ENCODE measurements at regions not wholly inside any gene's neighbourhood (a gene's known extent, or its start where the extent isn't known, plus 50 kb on each side); places are given as distances from the start of the nearest gene placed in this dataset.

DNA sequence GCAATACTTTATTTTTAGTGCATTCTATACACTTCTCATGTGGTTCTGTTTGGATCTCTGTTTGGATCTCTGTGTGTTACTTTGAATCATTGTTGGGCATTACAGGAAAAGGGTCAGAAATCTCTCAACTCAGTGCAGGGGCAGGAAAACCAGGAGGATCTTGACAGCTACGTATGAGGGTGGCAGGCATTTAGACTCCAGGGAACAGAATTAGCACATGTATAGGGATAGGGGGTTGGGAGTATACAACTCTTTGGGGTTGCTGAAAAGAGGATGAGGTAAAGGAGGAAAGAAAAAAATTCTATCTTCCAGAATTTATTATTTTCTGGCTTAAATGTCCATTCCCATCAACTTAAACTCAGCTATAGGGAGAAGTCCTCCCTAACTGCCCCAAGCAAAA is 59.4 kb upstream of the MKI67 start:
- Histone ChIP-seq H4K20me1 (replicated peaks; ENCODE audit: control insufficient read depth, extremely low read depth, insufficient read depth, low read length) (no peaks in the 10 kb centered on the region), H3K9me1 (replicated peaks; ENCODE audit: control insufficient read depth, extremely low read depth, insufficient read depth, low read length) (no peaks in the 10 kb centered on the region), H3K27me3 (ENCODE audit: control insufficient read depth in 2 of 2, insufficient read depth in 2 of 2, low read length in 2 of 2) (peaks cover 0 to 10% of the 10 kb centered on the region in 2 experiments), H3K79me2 (ENCODE audit: control insufficient read depth, insufficient read depth, low read length) (no peaks in the 10 kb centered on the region), H3K27ac (ENCODE audit: insufficient read depth, low read depth, low read length) (no peak overlapping the region), H3K36me3 (ENCODE audit: control insufficient read depth in 2 of 2, extremely low read depth in 1 of 2, insufficient read depth in 2 of 2, low read length in 2 of 2) (no peaks in the 10 kb centered on the region), H3K4me2 (ENCODE audit: insufficient read depth, low read length) (no peak overlapping the region), H3K4me3 (replicated peaks in 1 of 3; ENCODE audit: insufficient read depth in 1 of 3, low read depth in 1 of 3, low read length in 3 of 3) (no peak overlapping the region), H3K9me3 (replicated peaks; ENCODE audit: control insufficient read depth, insufficient read depth, low read length) (no peaks in the 10 kb centered on the region), H2AFZ (ENCODE audit: low read depth, low read length) (no peak overlapping the region), H3K4me1 (ENCODE audit: control insufficient read depth, extremely low read depth, insufficient read depth, low read length) (no peaks in the 10 kb centered on the region), H3K9ac (replicated peaks; ENCODE audit: extremely low read depth, insufficient read depth, low read length) (no peak overlapping the region)
- TF ChIP-seq, protein P1, sequence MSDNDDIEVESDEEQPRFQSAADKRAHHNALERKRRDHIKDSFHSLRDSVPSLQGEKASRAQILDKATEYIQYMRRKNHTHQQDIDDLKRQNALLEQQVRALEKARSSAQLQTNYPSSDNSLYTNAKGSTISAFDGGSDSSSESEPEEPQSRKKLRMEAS (IDR thresholded peaks at IDR 0.05; ENCODE audit: insufficient read depth, insufficient read length): no peak
- TF ChIP-seq FOS (IDR thresholded peaks at IDR 0.05; ENCODE audit: borderline replicate concordance, insufficient read depth, low read length) (no peak), POLR2AphosphoS5 (IDR thresholded peaks at IDR 0.05; ENCODE audit: insufficient read depth, low read depth, low read length) (no peak)
- DNase-seq (ENCODE audit: low read depth, low spot score) (no peak), FAIRE-seq (no peak)
- BruUV-seq (replicated peaks): no TSS peak
- dilution Hi-C loops (cut with MboI; ENCODE audit: extremely low pct_ligation_motif_present, low sequenced_read_pairs) (no loop called here), intact Hi-C loops (cut with micrococcal nuclease) (no loop called here)
- CTCF ChIA-PET: interaction anchor here (0.9 to 3.5 kb wide), 3 partner anchors 8 to 26 kb away, joined by 3 to 13 read pairs (median 4); no protein-coding TSS in a partner anchor
- POLR2A ChIA-PET: no interaction called here

DNA sequence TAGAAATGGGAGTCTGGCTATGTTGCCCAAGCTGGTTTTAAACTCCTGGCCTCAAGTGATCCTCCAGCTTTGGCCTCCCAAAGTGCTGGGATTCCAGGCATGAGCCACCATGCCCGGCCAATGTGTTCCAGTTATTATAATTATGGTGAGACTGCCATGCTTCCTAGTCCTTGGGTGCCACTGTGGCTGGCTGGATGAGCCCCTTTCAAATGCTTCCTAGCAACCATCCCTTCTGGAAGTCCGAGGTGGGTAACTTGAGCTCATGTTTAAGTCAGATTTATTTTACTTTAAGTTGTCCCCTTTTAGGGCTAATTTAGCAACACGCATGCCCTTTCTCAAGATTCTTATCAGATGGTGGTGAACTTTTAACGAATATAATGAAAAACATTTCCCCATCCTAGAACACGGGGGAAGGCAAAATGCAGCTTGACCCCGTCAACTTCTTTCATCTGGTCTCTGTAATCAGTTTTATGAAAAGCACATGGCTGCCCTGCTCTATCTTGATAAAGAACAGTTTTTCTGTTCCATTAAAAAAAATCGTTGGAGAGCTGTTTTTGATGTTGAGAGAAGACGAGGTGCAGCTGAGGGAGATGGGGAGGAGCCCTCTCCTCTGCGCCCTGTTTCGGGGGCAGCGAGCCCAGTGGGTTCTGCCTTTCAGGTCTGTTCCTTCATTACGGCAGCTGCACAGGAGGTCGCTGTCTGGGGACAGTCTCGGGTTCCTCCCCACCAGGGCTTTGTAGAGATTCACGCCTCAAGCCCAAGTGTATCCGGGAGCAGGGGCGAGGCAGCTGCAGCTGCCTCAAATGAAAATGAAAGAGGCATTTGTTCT is 61.0 kb upstream of the MKI67 start:
- Histone ChIP-seq H3K9me3 (replicated peaks; ENCODE audit: control insufficient read depth, insufficient read depth, low read length) (no peaks in the 10 kb centered on the region), H3K4me2 (ENCODE audit: insufficient read depth, low read length) (no peak overlapping the region), H2AFZ (ENCODE audit: low read depth, low read length) (no peak overlapping the region), H3K4me1 (ENCODE audit: control insufficient read depth, extremely low read depth, insufficient read depth, low read length) (no peaks in the 10 kb centered on the region), H3K4me3 (replicated peaks in 1 of 3; ENCODE audit: insufficient read depth in 1 of 3, low read depth in 1 of 3, low read length in 3 of 3) (no peak overlapping the region), H3K27ac (ENCODE audit: insufficient read depth, low read depth, low read length) (no peak overlapping the region), H4K20me1 (replicated peaks; ENCODE audit: control insufficient read depth, extremely low read depth, insufficient read depth, low read length) (no peaks in the 10 kb centered on the region), H3K27me3 (ENCODE audit: control insufficient read depth in 2 of 2, insufficient read depth in 2 of 2, low read length in 2 of 2) (peaks cover 0 to 10% of the 10 kb centered on the region in 2 experiments), H3K9ac (replicated peaks; ENCODE audit: extremely low read depth, insufficient read depth, low read length) (no peak overlapping the region), H3K79me2 (ENCODE audit: control insufficient read depth, insufficient read depth, low read length) (no peaks in the 10 kb centered on the region), H3K9me1 (replicated peaks; ENCODE audit: control insufficient read depth, extremely low read depth, insufficient read depth, low read length) (no peaks in the 10 kb centered on the region), H3K36me3 (ENCODE audit: control insufficient read depth in 2 of 2, extremely low read depth in 1 of 2, insufficient read depth in 2 of 2, low read length in 2 of 2) (no peaks in the 10 kb centered on the region)
- no peak for DNase-seq (ENCODE audit: low read depth, low spot score)
- POLR2A ChIA-PET: no interaction called here
- no peak for TF ChIP-seq POLR2A (IDR thresholded peaks at IDR 0.05; ENCODE audit: low read depth, low read length)
- TF ChIP-seq FOS (IDR thresholded peaks at IDR 0.05; ENCODE audit: borderline replicate concordance, insufficient read depth, low read length): no peak
- no peak for TF ChIP-seq MYC (IDR thresholded peaks at IDR 0.05; ENCODE audit: low read depth, low read length)
- TF ChIP-seq POLR2AphosphoS5 (IDR thresholded peaks at IDR 0.05; ENCODE audit: insufficient read depth, low read depth, low read length): no peak
- TF ChIP-seq, protein P2, sequence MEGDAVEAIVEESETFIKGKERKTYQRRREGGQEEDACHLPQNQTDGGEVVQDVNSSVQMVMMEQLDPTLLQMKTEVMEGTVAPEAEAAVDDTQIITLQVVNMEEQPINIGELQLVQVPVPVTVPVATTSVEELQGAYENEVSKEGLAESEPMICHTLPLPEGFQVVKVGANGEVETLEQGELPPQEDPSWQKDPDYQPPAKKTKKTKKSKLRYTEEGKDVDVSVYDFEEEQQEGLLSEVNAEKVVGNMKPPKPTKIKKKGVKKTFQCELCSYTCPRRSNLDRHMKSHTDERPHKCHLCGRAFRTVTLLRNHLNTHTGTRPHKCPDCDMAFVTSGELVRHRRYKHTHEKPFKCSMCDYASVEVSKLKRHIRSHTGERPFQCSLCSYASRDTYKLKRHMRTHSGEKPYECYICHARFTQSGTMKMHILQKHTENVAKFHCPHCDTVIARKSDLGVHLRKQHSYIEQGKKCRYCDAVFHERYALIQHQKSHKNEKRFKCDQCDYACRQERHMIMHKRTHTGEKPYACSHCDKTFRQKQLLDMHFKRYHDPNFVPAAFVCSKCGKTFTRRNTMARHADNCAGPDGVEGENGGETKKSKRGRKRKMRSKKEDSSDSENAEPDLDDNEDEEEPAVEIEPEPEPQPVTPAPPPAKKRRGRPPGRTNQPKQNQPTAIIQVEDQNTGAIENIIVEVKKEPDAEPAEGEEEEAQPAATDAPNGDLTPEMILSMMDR (IDR thresholded peaks at IDR 0.05; ENCODE audit: extremely low read depth in 1 of 2, insufficient read depth in 1 of 2, low read depth in 1 of 2, low read length in 2 of 2): no peak
- TF ChIP-seq EZH2 (IDR thresholded peaks at IDR 0.05; ENCODE audit: borderline replicate concordance, low read depth, low read length, severe bottlenecking): no peak
- TF ChIP-seq GATA2 (IDR thresholded peaks at IDR 0.05; ENCODE audit: insufficient read depth, insufficient read length, low read depth, low read length): no peak
- no peak for TF ChIP-seq JUN (IDR thresholded peaks at IDR 0.05; ENCODE audit: borderline replicate concordance, insufficient read depth, insufficient read length, low read depth)
- TF ChIP-seq, protein P1 (IDR thresholded peaks at IDR 0.05; ENCODE audit: insufficient read depth, insufficient read length): no peak
- no TSS peak for BruUV-seq (replicated peaks)
- FAIRE-seq: no peak
- dilution Hi-C loops (cut with MboI; ENCODE audit: extremely low pct_ligation_motif_present, low sequenced_read_pairs) (no loop called here), intact Hi-C loops (cut with micrococcal nuclease) (no loop called here)
- CTCF ChIA-PET: interaction anchor here (2.4 to 3.5 kb wide), 2 partner anchors 10 to 25 kb away, joined by 10 to 13 read pairs; no protein-coding TSS in a partner anchor
